H7 (cell line): ENCODE measurements at regions not wholly inside any gene's neighbourhood (a gene's known extent, or its start where the extent isn't known, plus 50 kb on each side); places are given as distances from the start of the nearest gene placed in this dataset.

ENCODE experiments used
- DNase-seq: peaks from one replicate; pipeline ENCODE4 v3.0.0; 2012
- H3K27me3 ChIP-seq: 2 replicates; pipeline ENCODE4 v1.6.0; 2011; ENCODE audit warnings: mild to moderate bottlenecking, low read length; ENCODE audit not compliant: control insufficient read depth, insufficient read depth
- H3K36me3 ChIP-seq: replicated peaks from 2 replicates; pipeline ENCODE4 v1.5.1; 2011; ENCODE audit warnings: low read length; ENCODE audit not compliant: control insufficient read depth, insufficient read depth
- H3K4me3 ChIP-seq: 2 replicates; pipeline ENCODE4 v1.5.1; 2011; ENCODE audit warnings: low read depth, mild to moderate bottlenecking, control low read depth, low read length, moderate library complexity; ENCODE audit not compliant: insufficient read depth

DNA sequence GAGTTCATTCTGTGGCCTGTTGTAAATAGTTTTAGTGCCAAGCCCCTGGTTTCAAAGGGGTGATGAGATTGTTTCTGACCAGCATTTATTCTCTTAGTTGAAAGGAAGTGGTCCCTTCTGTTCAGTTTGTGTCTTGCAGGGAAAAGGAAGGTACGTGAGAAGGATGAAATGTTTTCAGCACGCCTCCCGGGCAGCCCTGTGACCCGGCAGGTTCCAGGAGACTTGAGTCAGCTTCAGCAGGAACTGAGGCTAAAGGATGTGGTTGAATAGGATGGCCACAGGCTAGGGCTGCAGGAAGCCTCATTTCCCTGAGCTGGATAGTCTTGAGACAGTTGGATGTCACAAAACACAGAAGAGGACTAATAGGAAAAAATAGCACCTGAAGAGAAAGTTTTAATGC lies 132.4 kb upstream of the SYNDIG1 start:
- Histone ChIP-seq H3K27me3 (no peaks in the 10 kb centered on the region), H3K36me3 (no peaks in the 10 kb centered on the region), H3K4me3 (no peak overlapping the region)
- no peak for DNase-seq

DNA sequence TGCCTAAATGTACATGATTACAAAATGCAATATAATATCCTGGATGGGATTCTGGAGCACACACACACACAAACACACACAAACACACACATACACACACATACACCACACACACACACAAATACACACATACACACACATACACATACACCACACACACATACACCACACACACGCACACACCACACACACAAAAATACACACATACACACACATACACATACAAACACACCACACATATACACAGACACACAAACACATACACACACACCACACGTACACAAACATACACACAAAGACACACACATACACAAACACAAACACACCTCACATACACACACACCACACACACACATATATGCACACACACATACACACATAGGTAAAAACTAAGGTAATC lies 134.6 kb upstream of the SYNDIG1 start:
- no peak for DNase-seq
- no peaks in the 10 kb centered on the region for H3K36me3 ChIP-seq
- no peaks in the 10 kb centered on the region for H3K27me3 ChIP-seq
- no peak overlapping the region for H3K4me3 ChIP-seq

DNA sequence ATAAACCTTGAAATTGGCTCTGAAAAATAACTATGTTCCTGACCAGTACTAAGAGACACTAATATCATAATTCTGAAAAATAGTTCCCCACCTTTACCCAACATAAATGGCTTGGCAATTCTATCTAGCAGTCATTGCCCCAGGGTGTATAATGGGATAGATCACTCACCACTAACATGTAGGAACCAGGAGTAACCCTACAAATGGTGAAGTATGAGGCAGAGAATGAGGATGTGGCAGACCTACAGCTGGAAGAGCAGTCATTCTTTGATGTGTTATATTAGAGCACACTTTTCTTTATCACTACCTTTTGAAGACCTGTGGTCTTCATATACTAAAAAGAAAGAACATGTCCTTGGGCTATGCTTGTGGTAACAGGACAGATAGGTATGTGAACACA lies 136.5 kb upstream of the SYNDIG1 start:
- no peaks in the 10 kb centered on the region for H3K36me3 ChIP-seq
- no peak overlapping the region for H3K4me3 ChIP-seq
- no peak for DNase-seq
- H3K27me3 ChIP-seq: no peaks in the 10 kb centered on the region

DNA sequence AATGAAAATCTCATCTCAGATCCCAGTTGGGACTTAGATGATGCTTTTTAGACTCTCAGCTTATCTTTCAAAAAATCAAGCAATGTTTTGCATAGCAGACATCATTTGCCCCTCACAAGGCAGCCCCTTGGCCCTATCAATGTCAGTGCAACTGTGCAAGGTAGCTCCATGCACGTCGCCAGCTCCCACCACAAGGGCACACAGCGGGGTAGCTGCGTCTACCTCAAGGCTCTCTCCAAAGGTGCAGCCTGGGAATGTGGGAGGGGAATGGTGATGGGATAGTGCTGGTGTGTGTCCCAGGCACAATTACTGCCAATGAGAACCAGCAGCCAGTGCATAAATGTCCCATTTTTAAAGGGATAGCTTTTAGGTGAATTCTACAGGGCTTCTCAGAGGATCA lies 137.5 kb upstream of the SYNDIG1 start:
- H3K4me3 ChIP-seq: no peak overlapping the region
- no peak for DNase-seq
- no peaks in the 10 kb centered on the region for H3K36me3 ChIP-seq
- no peaks in the 10 kb centered on the region for H3K27me3 ChIP-seq

DNA sequence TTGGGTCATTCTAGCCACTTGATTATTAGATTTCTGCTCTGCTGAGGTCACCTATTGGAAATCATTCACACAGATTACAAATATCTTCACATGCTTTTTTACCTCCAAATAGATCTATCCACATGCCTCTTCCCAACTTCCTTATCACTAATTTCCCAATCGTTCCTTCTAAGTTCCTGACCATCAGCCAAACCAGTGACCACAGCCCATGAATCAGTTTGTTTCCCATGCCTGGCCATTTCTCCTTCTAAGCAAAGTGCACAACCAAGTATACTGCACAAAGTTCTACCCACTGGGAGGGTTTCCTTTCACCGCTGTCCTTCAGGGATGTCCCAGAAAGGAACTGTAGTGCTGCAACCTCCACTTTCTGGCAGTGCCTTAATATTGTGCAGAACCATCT lies 140.5 kb upstream of the SYNDIG1 start:
- Histone ChIP-seq H3K36me3 (no peaks in the 10 kb centered on the region), H3K4me3 (no peak overlapping the region), H3K27me3 (no peaks in the 10 kb centered on the region)
- DNase-seq: no peak

DNA sequence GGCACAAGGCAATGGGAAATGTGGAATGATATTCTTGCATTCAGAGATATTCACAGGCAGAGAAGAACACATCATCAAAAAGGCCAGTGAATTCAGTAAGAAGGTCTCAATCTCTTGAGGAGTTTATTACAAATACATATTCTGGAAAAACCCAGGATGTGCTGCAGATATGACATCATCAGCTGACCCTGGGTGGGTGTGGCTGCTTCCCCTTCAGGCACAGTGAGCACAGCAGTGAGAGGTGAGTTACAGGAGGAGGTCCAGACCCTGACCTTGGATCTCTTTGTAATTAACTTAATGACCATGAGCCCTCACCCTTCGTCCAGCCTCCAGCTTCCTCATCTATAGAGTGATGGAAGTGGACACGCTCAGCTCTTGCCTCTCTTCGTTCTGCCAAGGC lies 147.5 kb upstream of the SYNDIG1 start:
- H3K4me3 ChIP-seq: no peak overlapping the region

DNA sequence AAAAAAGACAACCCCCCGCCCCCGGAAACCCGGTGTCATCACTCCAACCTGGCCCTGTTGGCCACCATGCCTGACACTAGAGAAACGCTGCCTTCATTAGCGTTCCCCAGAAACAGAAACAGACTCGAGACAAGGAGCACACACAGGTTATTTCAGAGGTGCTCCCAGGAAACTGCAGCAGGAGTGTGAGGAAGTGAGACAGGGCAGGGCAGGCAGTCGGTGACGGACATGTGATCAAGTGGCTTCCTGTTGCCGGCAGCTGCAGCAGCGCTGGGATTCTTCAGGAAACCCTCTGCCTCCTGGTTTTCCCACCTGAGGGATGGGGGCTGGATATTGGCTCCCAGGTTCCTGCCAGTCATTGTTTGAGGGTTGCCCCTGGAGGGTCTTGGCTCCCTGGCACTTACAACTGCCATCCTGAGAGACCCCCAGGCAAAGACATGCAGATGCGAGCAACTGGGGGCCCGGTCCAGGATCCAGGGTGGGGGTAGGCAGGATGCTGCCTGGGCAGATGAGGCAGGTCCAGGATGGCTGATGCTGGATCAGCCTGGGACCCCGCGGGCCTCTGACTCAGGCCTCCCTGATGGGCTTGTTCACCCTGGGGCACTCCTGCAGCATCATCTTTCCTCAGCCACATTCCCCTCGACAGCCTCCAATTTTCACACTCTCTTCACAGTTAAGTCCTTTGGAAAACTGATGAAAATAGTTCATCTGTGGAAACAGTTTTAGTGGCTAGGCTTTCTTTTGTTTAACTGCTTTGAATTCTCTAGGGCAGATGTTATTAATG lies 150.7 kb upstream of the SYNDIG1 start:
- H3K36me3 ChIP-seq: no peaks in the 10 kb centered on the region
- no peak overlapping the region for H3K4me3 ChIP-seq
- H3K27me3 ChIP-seq: no peaks in the 10 kb centered on the region
- no peak for DNase-seq

More for the DNA sequence above, 147.5 kb upstream of the SYNDIG1 start:
- no peaks in the 10 kb centered on the region for H3K27me3 ChIP-seq
- no peaks in the 10 kb centered on the region for H3K36me3 ChIP-seq
- no peak for DNase-seq

DNA sequence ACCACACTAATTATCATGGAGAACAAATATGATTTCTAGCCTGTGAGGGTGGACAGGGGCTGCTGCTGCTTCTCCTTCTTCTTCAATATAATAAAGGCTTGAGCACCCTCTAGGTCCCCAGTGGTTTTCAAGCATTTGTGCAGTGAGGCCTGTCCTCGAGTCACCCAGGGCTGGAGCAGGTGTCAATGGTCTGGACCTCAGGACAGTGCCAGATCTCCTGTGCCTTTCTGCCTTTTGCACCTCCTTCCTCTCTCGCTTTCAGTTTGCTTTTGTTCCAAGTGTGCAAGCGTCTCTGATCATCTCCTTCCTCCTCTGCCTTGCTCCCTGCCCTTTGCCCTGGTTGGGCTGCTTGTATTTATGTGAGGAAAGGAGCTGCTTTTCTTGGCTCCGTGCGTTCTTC lies 152.2 kb upstream of the SYNDIG1 start:
- H3K4me3 ChIP-seq: no peak overlapping the region
- H3K36me3 ChIP-seq: no peaks in the 10 kb centered on the region
- no peak for DNase-seq
- no peaks in the 10 kb centered on the region for H3K27me3 ChIP-seq

DNA sequence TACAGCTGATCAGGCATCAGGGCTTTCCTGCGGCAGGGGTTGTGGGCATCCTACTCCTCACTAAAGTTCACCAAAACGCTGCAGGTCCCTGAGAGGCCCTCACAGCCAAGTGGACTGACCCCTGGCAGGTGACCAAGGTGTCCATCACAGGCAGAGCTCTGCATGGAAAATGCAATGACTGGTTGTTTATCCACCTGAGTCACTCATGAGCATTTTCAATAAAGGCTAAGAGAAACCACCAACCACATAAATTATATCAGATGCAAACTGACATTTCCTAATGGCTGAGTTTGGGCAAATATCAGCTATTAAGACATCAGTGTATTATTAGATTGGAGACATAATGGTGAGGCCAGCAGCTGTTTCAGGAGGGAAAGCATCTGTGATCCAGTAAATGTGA lies 152.7 kb upstream of the SYNDIG1 start:
- no peaks in the 10 kb centered on the region for H3K36me3 ChIP-seq
- DNase-seq: no peak
- no peaks in the 10 kb centered on the region for H3K27me3 ChIP-seq
- no peak overlapping the region for H3K4me3 ChIP-seq

DNA sequence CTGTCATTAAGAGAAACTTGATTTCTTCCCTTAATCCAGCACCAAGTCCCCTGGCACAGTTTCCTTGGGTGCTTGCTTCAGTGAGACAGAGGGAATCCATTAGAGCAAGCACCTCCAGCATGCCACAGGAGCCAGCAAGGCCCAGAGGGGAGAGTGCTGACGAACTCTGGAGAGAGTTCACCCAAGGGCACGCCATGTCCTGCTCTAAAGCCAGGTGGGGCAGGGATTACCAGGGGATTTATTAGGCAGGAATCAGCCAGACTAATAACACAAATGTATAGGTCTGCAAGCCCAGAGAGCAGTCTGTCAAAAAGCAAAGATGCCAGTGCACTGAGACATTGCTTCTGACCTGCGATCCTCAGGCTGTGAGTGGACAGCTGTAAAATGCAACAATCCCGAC lies 155.4 kb upstream of the SYNDIG1 start:
- H3K27me3 ChIP-seq: no peaks in the 10 kb centered on the region; the same call in 1 of the 2 replicates
- DNase-seq: no peak
- H3K4me3 ChIP-seq: no peak overlapping the region
- H3K36me3 ChIP-seq: no peaks in the 10 kb centered on the region

DNA sequence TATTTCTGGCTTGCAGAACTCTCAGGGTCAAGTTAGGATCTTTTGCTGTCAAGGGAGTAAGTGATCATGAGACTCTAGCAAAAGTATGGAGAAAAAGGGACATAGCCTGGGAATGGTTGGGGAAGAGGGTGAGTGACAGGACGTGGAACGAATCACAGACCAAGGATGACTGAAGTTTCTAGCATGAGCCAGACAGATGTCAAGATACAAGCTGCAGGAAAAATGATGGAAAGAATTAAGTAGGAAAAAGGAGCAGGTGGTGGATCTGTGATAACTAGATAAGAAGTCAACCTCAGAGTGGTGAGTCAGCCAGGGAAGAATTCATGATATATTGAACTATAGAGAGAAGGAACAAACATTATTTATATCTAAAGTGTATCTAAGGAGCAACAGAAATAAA lies 159.8 kb upstream of the SYNDIG1 start:
- no peak overlapping the region for H3K4me3 ChIP-seq
- H3K36me3 ChIP-seq: no peaks in the 10 kb centered on the region
- no peak for DNase-seq
- no peaks in the 10 kb centered on the region; the same call in 1 of the 2 replicates for H3K27me3 ChIP-seq

DNA sequence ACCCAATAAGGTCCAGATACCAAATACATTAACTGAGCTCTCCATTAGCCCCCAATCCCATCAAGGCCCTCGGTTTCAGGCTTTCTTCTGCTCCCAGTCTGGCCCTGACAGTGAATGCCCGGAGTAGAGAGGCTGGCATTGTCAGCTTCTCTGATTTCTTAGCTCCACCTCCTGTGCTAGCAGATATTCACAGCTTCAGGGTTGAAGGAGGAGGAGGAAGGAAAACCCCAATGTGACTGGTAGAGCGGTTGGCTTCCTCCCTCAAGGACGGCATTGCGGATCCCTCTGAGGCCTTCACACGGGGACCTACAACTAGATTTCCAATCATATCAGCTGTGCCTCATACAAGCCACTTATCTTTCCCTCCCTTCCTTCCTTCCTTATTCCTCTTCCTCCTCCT lies 164.1 kb upstream of the SYNDIG1 start:
- Histone ChIP-seq H3K36me3 (no peaks in the 10 kb centered on the region), H3K4me3 (no peak overlapping the region), H3K27me3 (no peaks in the 10 kb centered on the region; the same call in 1 of the 2 replicates)
- DNase-seq: no peak

DNA sequence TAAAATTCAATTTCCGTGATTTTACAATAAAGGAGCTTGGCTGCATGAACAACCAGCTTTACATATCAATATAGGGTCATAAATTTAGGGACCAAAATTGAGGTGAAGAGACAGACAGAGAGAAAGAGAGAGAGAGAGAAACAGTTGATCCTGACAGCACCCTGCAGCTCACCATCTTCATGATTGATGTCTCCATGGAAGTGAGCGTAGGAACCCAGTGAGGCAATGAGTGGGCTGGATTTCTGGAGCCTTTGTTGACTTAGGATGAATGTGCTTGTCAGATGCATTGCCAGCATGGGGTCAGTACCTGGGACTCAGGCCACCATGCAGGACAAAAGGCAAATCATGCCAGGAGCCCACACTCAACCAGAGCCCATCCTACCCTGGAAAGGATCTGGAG lies 165.1 kb upstream of the SYNDIG1 start:
- no peak for DNase-seq
- H3K27me3 ChIP-seq: no peaks in the 10 kb centered on the region
- no peaks in the 10 kb centered on the region for H3K36me3 ChIP-seq
- no peak overlapping the region for H3K4me3 ChIP-seq

DNA sequence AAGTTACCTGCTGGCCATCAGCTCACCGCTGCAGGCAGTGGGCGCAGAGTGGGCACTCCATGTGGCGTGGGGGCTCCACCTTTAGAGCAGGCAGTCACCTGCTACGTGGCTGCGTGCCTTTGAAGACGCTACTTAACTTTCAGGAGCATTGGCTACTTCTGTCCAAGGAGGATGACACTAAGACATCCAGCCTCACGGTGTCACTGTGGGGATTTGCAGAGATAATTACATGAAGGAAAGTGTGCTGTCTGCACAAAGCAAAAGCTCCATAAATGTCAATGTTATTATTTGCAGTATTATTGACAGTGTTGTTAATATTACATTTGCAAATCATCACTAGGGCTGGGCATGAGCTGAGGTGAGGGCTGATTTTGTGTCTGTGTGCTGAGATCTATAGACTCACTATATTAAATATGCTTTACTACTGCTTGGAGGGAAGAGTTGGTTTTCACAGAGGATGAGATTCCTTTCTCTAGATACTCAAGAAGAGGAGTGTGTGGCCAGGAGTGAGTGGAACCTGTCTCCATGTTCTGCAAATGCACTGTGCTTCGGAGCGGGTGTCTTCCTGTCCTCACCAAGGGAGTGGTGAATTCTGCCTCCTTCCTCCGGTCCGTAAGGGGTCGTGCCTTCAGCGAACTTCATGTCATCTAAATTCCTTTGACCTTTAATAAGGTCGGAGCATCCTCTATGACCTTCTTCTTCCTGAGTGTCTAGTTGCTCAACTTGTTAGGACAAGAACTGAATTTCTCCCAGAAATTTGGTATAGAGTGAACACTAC lies 165.8 kb upstream of the SYNDIG1 start:
- Histone ChIP-seq H3K27me3 (no peaks in the 10 kb centered on the region), H3K4me3 (no peak overlapping the region), H3K36me3 (no peaks in the 10 kb centered on the region)
- no peak for DNase-seq

DNA sequence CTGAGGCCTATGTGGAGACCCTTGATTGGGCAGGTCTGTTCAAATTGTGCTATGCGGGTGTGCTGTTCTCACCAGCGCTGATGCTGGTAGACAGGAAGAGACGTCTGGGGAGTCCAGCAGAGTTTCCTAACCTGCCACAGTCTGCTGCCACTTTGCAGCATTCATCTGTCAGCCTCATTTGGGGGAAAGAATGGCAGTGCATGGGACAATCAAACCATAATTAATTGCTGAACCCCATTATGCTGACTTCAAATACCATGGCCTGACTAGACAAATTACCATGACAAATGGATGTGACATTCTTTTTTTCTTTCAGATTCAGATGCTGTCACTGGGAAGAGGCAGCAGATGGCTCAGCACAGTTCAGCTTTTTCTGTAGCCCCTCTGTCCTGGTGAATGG lies 171.4 kb upstream of the SYNDIG1 start:
- Histone ChIP-seq H3K27me3 (no peaks in the 10 kb centered on the region), H3K4me3 (no peak overlapping the region), H3K36me3 (no peaks in the 10 kb centered on the region)
- DNase-seq: no peak
